HG02642 (cell line): ENCODE measurements at regions not wholly inside any gene's neighbourhood (a gene's known extent, or its start where the extent isn't known, plus 50 kb on each side); places are given as distances from the start of the nearest gene placed in this dataset.

Experiments
- ATAC-seq: cut with Tn5 transposase; IDR thresholded peaks from one replicate; pipeline ENCODE4 v1.9.1; 2021; ENCODE audit warnings: mild to moderate bottlenecking; ENCODE audit not compliant: unreplicated experiment, poor library complexity

DNA sequence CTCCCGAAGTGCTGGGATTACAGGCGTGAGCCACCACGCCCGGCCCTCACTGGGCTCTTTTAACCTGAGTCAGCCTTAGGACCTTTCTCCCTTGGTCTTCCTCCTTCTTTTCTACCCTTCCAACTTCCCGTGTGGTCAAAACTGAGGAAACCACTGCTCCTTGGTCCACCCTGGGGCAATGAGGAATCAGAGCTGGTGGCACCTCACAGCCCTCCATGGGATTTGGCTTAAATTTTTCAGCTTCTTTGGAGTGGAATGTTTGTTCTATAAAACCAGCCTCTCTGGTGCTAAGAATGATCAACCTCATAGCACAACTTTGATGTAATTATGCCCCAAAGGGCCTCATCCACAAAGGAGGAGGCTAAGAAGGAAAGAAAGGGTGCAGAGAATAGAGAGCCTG, 76.6 kb upstream of the CFAP20DC start:
- ATAC-seq = no peak

DNA sequence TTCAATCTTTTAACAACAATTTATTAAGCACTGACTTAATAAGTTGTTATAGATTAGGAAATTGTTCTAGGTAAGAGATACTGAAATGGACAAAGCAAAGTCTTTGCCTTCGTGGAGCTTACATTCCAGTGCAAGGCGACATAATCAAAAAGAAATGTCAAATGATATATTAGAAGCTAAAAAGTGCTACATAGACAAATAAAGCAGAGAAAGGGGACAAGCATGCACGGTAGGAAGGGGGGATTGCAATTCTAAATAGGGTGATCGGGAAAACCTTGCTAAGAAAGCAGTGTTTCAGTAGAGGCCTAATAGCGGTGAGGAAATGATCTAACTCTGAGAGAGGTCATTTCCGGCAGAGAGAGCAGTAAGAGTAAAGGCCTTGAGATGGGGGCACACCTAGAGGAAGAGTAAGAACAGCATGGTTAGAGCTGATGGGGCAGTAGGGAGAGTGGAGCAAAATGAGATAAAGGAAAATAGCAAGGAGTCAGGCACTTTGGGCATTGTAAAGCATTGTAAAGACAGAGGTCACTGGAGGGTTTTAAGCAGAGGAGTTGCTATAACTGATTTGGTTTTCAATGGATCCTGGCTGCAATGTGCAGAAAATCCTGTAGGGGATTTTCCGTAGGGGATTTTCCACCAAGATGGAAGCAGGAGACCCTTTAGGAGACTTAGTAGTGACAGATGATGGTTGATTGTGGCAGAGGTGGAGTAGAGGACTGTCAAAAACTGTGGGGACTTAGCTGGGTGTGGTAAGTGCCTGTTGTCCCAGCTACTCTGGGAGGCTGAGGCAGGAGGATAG, 71.7 kb upstream of the CFAP20DC start:
- ATAC-seq = no peak

- no peak for ATAC-seq
Measured at GRCh38 chr3:59118928-59119327, 69.1 kb upstream of the CFAP20DC start.

GRCh38 chr3:59117396-59117795, 67.6 kb upstream of the CFAP20DC start:
- ATAC-seq = no peak

DNA sequence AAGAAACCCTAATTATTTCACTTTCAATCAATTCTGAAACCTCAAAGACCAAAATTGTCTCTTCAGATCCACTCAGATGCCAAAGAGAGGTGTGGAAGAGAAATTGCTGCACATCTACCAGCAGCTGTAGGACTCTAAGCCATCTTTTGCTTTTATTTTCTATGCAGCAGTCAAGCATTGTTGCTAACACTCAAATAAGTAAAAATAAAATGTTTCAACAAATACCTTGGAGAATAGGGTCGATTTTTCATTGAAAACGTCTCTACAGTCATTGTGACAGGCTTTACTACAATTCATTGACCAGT, 66.4 kb upstream of the CFAP20DC start:
- no peak for ATAC-seq

GRCh38 chr3:59115364-59116232, 65.8 kb upstream of the CFAP20DC start:
- ATAC-seq = no peak

GRCh38 chr3:59107856-59108815, 58.3 kb upstream of the CFAP20DC start:
- no peak for ATAC-seq

GRCh38 chr3:59106085-59106648, 56.3 kb upstream of the CFAP20DC start:
- no peak for ATAC-seq

DNA sequence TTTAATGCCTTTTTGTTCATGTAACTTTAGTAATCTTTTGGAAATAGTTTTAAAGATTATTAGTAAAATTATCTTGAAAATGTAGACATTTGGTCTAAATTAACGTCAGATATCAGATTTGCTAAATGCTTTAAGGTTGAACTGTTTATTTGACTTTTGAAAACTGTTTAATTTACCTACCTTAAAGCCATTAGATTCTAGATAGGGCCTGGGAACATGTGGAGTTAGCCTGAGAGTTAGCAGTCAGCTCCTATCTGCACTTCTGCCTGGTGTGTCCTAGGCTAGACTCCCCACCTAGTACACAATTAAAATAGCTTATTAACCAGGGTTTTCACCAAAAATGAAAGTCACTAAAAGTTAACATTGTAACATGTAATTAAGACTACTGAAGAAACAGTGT, 53.7 kb upstream of the CFAP20DC start:
- no peak for ATAC-seq

DNA sequence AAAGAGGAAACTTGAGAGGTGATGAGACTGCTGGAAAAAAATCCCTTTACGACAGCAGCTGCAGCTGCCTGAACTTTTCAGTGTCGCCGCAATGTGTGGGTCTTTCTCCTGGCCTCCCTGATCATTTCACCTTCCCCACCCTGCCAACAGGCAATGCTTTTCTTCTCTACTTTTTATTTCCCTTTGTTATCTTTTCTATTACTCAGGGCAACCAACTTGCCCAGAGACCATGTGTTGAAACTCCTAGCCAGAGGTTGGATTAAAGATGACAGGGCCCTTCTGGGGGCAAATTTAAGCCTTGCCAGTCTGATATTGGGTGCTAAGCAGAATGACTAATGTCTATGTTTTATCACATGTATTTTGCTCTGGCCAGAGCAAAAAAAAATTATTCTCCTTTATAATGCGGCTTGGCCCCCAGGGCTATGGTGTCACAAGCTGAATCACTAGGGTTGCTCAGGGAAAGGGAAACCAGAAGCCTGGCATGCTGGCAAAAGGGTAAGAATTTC, 51.5 kb upstream of the CFAP20DC start:
- no peak for ATAC-seq
